Peyer's patch (tissue), 4 donors: ENCODE measurements at regions not wholly inside any gene's neighbourhood (a gene's known extent, or its start where the extent isn't known, plus 50 kb on each side); places are given as distances from the start of the nearest gene placed in this dataset.

Experiments used
- DNase-seq, 3 donors: peaks; one replicate each; pipeline ENCODE4 v3.0.0-alpha.2; 2017 to 2019
- H3K27ac ChIP-seq, 4 donors: fragments of 200-600 bp; sonication (generic); one replicate each; pipeline ENCODE4 v1.5.1; 2016 to 2019
- H3K27me3 ChIP-seq, 2 donors: fragments of 200-600 bp; sonication (generic); one replicate each; pipeline ENCODE4 v1.5.1; 2019
- H3K36me3 ChIP-seq, 3 donors: fragments of 200-600 bp; sonication (generic); one replicate each; pipeline ENCODE4 v1.5.1; 2016 to 2019
- H3K4me1 ChIP-seq, 4 donors: fragments of 200-600 bp; sonication (generic); one replicate each; pipeline ENCODE4 v1.5.1; 2016 to 2019
- H3K4me3 ChIP-seq, 4 donors: fragments of 200-600 bp; sonication (generic); 1 replicate in 3 of 4; 2 replicates in 1 of 4; pipeline ENCODE4 v1.5.1; 2016 to 2019; ENCODE audit warnings: mild to moderate bottlenecking in 1 of 4
- H3K9me3 ChIP-seq, 4 donors: fragments of 200-600 bp; sonication (generic); one replicate each; pipeline ENCODE4 v1.5.1; 2016 to 2019; ENCODE audit warnings: mild to moderate bottlenecking in 1 of 4
- CTCF ChIP-seq, 6 experiments: fragments of 450-650 bp in 4 of 6; fragments of 200-600 bp in 2 of 6; sonication (generic) in 1 of 6; IDR thresholded peaks; one replicate each; pipeline ENCODE4 v1.5.1; 2017 to 2019; ENCODE audit warnings: antibody characterized with exemption in 6 of 6, mild to moderate bottlenecking in 3 of 6, moderate library complexity in 1 of 6
- POLR2A ChIP-seq, 2 donors: fragments of 450-650 bp; IDR thresholded peaks; one replicate each; pipeline ENCODE4 v1.5.1; 2017; ENCODE audit warnings: antibody characterized with exemption in 2 of 2, mild to moderate bottlenecking in 2 of 2, moderate library complexity in 2 of 2

GRCh38 chr5:99072846-99073245 is 144.0 kb upstream of the CHD1 start:
- no peaks in the 10 kb centered on the region for H3K36me3 ChIP-seq
- no peaks in the 10 kb centered on the region for H3K9me3 ChIP-seq
- no peak overlapping the region for H3K4me3 ChIP-seq
- DNase-seq: no peak
- TF ChIP-seq CTCF (IDR thresholded peaks at IDR 0.05): no peak
- TF ChIP-seq POLR2A (IDR thresholded peaks at IDR 0.05): no peak
- no peaks in the 10 kb centered on the region for H3K27me3 ChIP-seq
- H3K4me1 ChIP-seq: no peaks in the 10 kb centered on the region
- H3K27ac ChIP-seq: no peak overlapping the region

- DNase-seq: no peak
- Histone ChIP-seq H3K27ac (no peak overlapping the region), H3K9me3 (no peaks in the 10 kb centered on the region), H3K27me3 (no peaks in the 10 kb centered on the region), H3K36me3 (no peaks in the 10 kb centered on the region), H3K4me3 (no peak overlapping the region), H3K4me1 (no peaks in the 10 kb centered on the region)
- TF ChIP-seq CTCF (IDR thresholded peaks at IDR 0.05) (no peak), POLR2A (IDR thresholded peaks at IDR 0.05) (no peak)
Observed at GRCh38 chr5:99070822-99071221, 142.0 kb upstream of the CHD1 start.

GRCh38 chr5:99070362-99070761 is 141.6 kb upstream of the CHD1 start:
- H3K4me3 ChIP-seq: no peak overlapping the region
- H3K4me1 ChIP-seq: no peaks in the 10 kb centered on the region
- DNase-seq: no peak
- H3K36me3 ChIP-seq: no peaks in the 10 kb centered on the region
- H3K9me3 ChIP-seq: no peaks in the 10 kb centered on the region
- no peaks in the 10 kb centered on the region for H3K27me3 ChIP-seq
- TF ChIP-seq CTCF (IDR thresholded peaks at IDR 0.05) (no peak), POLR2A (IDR thresholded peaks at IDR 0.05) (no peak)
- H3K27ac ChIP-seq: no peak overlapping the region

GRCh38 chr5:99068944-99069650 is 140.3 kb upstream of the CHD1 start:
- no peaks in the 10 kb centered on the region for H3K36me3 ChIP-seq
- no peak overlapping the region for H3K4me3 ChIP-seq
- H3K4me1 ChIP-seq: no peaks in the 10 kb centered on the region
- H3K27ac ChIP-seq: no peak overlapping the region
- no peaks in the 10 kb centered on the region for H3K9me3 ChIP-seq
- TF ChIP-seq POLR2A (IDR thresholded peaks at IDR 0.05) (no peak), CTCF (IDR thresholded peaks at IDR 0.05) (no peak)
- DNase-seq: no peak
- no peaks in the 10 kb centered on the region for H3K27me3 ChIP-seq

- no peaks in the 10 kb centered on the region for H3K27me3 ChIP-seq
- H3K36me3 ChIP-seq: no peaks in the 10 kb centered on the region
- no peak for TF ChIP-seq POLR2A (IDR thresholded peaks at IDR 0.05)
- no peak for TF ChIP-seq CTCF (IDR thresholded peaks at IDR 0.05)
- no peak overlapping the region for H3K27ac ChIP-seq
- H3K4me1 ChIP-seq: peaks cover 0 to 5% (median 0%) of the 10 kb centered on the region in 4 donors
- H3K9me3 ChIP-seq: no peaks in the 10 kb centered on the region
- H3K4me3 ChIP-seq: no peak overlapping the region
- DNase-seq: no peak
Observed at GRCh38 chr5:99063737-99064136, 134.9 kb upstream of the CHD1 start.

- Histone ChIP-seq H3K36me3 (no peaks in the 10 kb centered on the region), H3K27ac (no peak overlapping the region), H3K4me1 (peaks cover 0 to 5% (median 0%) of the 10 kb centered on the region in 4 donors), H3K9me3 (no peaks in the 10 kb centered on the region), H3K27me3 (no peaks in the 10 kb centered on the region), H3K4me3 (no peak overlapping the region)
- DNase-seq: no peak
- TF ChIP-seq POLR2A (IDR thresholded peaks at IDR 0.05) (no peak), CTCF (IDR thresholded peaks at IDR 0.05) (no peak)
Observed at GRCh38 chr5:99061711-99062110, 132.9 kb upstream of the CHD1 start.
